SJSA1 (cell line): ENCODE measurements at regions not wholly inside any gene's neighbourhood (a gene's known extent, or its start where the extent isn't known, plus 50 kb on each side); places are given as distances from the start of the nearest gene placed in this dataset.

Source experiments
- DNase-seq, 2 experiments: peaks; one replicate each; pipeline ENCODE4 v3.0.0-alpha.2; 2015 to 2020; ENCODE audit warnings: low spot score in 2 of 2, low read depth in 1 of 2
- H3K27ac ChIP-seq: fragments of 250-450 bp; sonication (Bioruptor Pico); 2 replicates; pipeline ENCODE4 v1.5.1; 2020; ENCODE audit warnings: mild to moderate bottlenecking, moderate library complexity
- H3K27me3 ChIP-seq: fragments of 250-450 bp; sonication (Bioruptor Pico); replicated peaks from 2 replicates; pipeline ENCODE4 v1.5.1; 2020; ENCODE audit warnings: mild to moderate bottlenecking, moderate library complexity
- H3K36me3 ChIP-seq: fragments of 250-450 bp; sonication (Bioruptor Pico); 2 replicates; pipeline ENCODE4 v1.5.1; 2020; ENCODE audit warnings: mild to moderate bottlenecking
- H3K4me1 ChIP-seq: fragments of 250-450 bp; sonication (Bioruptor Pico); replicated peaks from 2 replicates; pipeline ENCODE4 v1.6.1; 2021; ENCODE audit warnings: mild to moderate bottlenecking
- H3K4me3 ChIP-seq: fragments of 250-450 bp; sonication (Bioruptor Pico); 2 replicates; pipeline ENCODE4 v1.5.1; 2020; ENCODE audit warnings: mild to moderate bottlenecking
- H3K9me3 ChIP-seq: fragments of 250-450 bp; sonication (Bioruptor Pico); replicated peaks from 2 replicates; pipeline ENCODE4 v1.5.1; 2020; ENCODE audit warnings: mild to moderate bottlenecking

- no peaks in the 10 kb centered on the region for H3K4me1 ChIP-seq
- no peak overlapping the region for H3K27ac ChIP-seq
- H3K4me3 ChIP-seq: no peak overlapping the region
- no peaks in the 10 kb centered on the region for H3K36me3 ChIP-seq
- H3K9me3 ChIP-seq: no peaks in the 10 kb centered on the region
- DNase-seq: no peak
- H3K27me3 ChIP-seq: no peaks in the 10 kb centered on the region
Observed at GRCh38 chr7:84447636-84448293, 253.2 kb upstream of the SEMA3A start.

GRCh38 chr7:84446991-84447480 is 252.4 kb upstream of the SEMA3A start:
- H3K27ac ChIP-seq: no peak overlapping the region
- H3K4me1 ChIP-seq: no peaks in the 10 kb centered on the region
- H3K4me3 ChIP-seq: no peak overlapping the region
- no peaks in the 10 kb centered on the region for H3K27me3 ChIP-seq
- H3K9me3 ChIP-seq: no peaks in the 10 kb centered on the region
- DNase-seq: no peak
- no peaks in the 10 kb centered on the region for H3K36me3 ChIP-seq

DNA sequence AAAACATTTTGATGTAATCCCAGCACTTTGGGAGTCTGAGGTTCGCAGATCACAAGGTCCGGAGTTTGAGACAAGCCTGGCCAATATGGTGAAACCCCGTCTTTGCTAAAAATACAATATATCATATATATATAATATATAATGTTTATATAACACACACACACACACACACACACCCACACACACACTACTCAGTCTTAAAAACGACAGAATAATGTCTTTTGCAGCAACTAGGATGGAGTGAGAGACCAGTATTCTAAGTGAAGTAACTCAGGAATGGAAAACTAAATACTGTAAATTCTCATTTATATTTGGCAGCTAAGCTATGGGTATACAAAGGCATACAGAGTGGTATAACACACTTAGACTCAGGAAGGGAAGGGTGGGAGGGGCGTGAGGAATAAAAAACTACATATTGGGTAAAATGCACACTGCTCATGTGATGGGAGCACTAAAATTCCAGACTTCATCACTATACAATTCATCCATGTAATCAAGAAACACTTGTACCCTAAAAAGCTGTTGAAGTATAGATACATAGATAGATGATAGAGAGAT is 231.2 kb upstream of the SEMA3A start:
- no peaks in the 10 kb centered on the region for H3K4me1 ChIP-seq
- H3K9me3 ChIP-seq: 0 out of 2 replicates have a peak, but pooled peaks cover 3% of the 10 kb centered on the region
- no peak overlapping the region for H3K27ac ChIP-seq
- no peaks in the 10 kb centered on the region for H3K27me3 ChIP-seq
- H3K36me3 ChIP-seq: no peaks in the 10 kb centered on the region
- no peak overlapping the region for H3K4me3 ChIP-seq
- DNase-seq: no peak

GRCh38 chr7:84422790-84423189 is 228.2 kb upstream of the SEMA3A start:
- no peak for DNase-seq
- no peak overlapping the region for H3K27ac ChIP-seq

DNA sequence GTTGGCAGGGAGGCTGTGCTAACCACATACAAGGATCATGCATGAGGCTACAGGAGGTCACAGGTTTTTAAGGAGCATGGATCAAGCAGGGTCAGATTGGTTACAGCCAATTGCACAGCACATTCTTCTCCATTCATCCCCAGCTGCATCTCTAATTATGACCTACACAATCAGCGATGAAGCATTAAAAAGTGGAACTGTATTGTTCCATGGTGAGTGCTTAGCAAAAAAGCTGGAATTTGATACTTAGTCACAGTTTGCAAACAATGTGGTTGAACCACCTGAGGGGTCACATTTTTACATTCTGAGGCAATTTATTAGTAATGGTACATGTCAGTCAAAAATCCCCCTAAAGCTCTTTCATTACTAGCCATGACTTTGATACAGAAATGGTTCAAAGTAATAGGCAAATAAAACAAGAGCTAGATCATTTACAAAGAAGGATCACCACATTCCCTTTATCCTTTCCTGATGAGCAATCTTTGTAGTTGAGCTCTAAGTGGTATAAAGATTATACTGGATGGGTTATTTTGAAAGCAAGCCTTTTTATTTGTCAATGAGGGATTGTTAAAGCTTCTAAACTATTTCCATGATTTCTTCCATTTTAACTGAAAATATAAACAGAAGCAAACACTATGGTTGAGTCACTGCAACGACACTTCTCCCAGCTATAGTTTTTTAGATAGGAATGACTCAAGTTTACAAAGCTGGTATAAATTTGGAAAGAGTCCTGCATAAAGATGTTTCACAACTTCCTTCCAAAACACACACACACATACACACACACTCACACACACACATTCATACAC is 217.8 kb upstream of the SEMA3A start:
- H3K9me3 ChIP-seq: no peaks in the 10 kb centered on the region
- H3K4me3 ChIP-seq: no peak overlapping the region
- DNase-seq: peak; percentile 56 to 96
- H3K27ac ChIP-seq: peak overlapping the region; percentile 93
- H3K4me1 ChIP-seq: peaks cover 30% of the 10 kb centered on the region
- no peaks in the 10 kb centered on the region for H3K36me3 ChIP-seq
- no peaks in the 10 kb centered on the region for H3K27me3 ChIP-seq

More at GRCh38 chr7:84422790-84423189, 228.2 kb upstream of the SEMA3A start:
- 0 out of 2 replicates have a peak, but pooled peaks cover 3% of the 10 kb centered on the region for H3K9me3 ChIP-seq
- H3K4me3 ChIP-seq: no peak overlapping the region
- no peaks in the 10 kb centered on the region for H3K36me3 ChIP-seq
- H3K4me1 ChIP-seq: no peaks in the 10 kb centered on the region
- no peaks in the 10 kb centered on the region for H3K27me3 ChIP-seq

DNA sequence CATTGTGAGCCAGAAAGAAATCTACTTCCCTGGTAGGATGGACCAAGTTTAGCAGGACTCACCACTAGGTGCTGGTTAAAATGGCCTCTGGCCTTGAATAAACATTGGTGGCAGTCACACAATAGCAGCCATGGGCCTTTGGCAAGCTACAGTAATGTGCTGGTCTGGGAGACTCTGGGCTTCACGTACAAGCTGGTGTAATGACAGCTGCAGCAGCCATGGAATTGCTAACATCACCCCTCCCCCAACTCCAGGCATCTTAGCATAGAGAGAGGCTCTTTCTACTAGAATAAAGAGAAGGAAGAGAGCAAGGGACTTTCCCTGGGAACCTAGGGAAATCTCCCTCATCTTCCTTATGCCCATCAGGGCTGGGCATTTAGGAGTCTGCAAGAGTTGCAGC is 205.1 kb upstream of the SEMA3A start:
- Histone ChIP-seq H3K27me3 (no peaks in the 10 kb centered on the region), H3K9me3 (0 out of 2 replicates have a peak, but pooled peaks cover 3% of the 10 kb centered on the region), H3K27ac (no peak overlapping the region), H3K4me1 (no peaks in the 10 kb centered on the region), H3K36me3 (no peaks in the 10 kb centered on the region), H3K4me3 (no peak overlapping the region)
- DNase-seq: no peak

- no peaks in the 10 kb centered on the region for H3K27me3 ChIP-seq
- H3K4me3 ChIP-seq: no peak overlapping the region
- H3K4me1 ChIP-seq: no peaks in the 10 kb centered on the region
- no peaks in the 10 kb centered on the region for H3K36me3 ChIP-seq
- DNase-seq: no peak
- H3K27ac ChIP-seq: no peak overlapping the region
- H3K9me3 ChIP-seq: no peaks in the 10 kb centered on the region
Observed at GRCh38 chr7:84394219-84394618, 199.6 kb upstream of the SEMA3A start.

DNA sequence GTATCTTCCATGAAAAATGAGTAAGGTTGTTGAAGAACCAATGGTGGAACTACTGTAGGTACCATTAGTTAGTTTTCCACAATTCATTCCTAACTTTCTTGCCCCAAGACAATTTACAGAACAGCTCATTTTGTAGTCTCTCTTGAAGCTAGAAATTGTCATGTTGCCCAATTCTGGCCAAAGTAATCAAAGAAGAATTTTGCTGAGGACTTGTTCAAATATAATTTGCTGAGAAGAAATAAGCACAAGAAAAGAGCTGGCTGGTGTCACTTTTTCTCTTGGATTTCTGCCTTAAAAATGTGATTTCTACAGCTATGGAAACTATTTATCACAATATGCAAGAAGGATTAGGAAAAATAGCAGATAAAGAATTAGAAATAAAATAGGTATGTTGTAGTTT is 199.2 kb upstream of the SEMA3A start:
- Histone ChIP-seq H3K4me3 (no peak overlapping the region), H3K27ac (no peak overlapping the region)
- no peak for DNase-seq

DNA sequence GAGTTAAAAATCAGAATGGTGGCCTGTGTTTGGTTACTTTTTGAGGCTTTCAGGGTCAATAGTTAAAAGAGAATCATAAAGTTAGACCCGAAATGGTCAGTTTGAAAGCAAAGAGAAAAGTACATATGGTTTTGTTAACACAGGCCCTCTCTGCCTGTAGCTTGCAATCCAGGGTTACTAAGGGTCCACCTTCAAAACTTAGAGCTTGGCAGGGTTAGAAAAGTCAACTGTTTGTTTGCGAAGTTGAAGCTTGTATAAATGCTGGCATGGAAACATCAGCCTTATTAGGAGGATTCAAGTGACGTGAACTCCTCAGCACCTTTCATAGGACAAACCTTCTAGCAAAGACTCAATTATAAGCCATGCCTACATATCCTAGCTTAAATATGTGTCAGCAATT is 196.3 kb upstream of the SEMA3A start:
- no peaks in the 10 kb centered on the region for H3K36me3 ChIP-seq
- no peaks in the 10 kb centered on the region for H3K9me3 ChIP-seq
- no peak for DNase-seq
- no peaks in the 10 kb centered on the region for H3K4me1 ChIP-seq
- no peak overlapping the region for H3K4me3 ChIP-seq
- no peaks in the 10 kb centered on the region for H3K27me3 ChIP-seq
- H3K27ac ChIP-seq: no peak overlapping the region

More for the DNA sequence above, 199.2 kb upstream of the SEMA3A start:
- no peaks in the 10 kb centered on the region for H3K36me3 ChIP-seq
- H3K9me3 ChIP-seq: no peaks in the 10 kb centered on the region
- no peaks in the 10 kb centered on the region for H3K27me3 ChIP-seq
- no peaks in the 10 kb centered on the region for H3K4me1 ChIP-seq

- Histone ChIP-seq H3K9me3 (no peaks in the 10 kb centered on the region), H3K27me3 (no peaks in the 10 kb centered on the region), H3K4me1 (no peaks in the 10 kb centered on the region), H3K27ac (no peak overlapping the region), H3K4me3 (no peak overlapping the region), H3K36me3 (no peaks in the 10 kb centered on the region)
- no peak for DNase-seq
Observed at GRCh38 chr7:84389242-84389641, 194.7 kb upstream of the SEMA3A start.

GRCh38 chr7:84387595-84387994 is 193.0 kb upstream of the SEMA3A start:
- Histone ChIP-seq H3K36me3 (no peaks in the 10 kb centered on the region), H3K4me1 (no peaks in the 10 kb centered on the region), H3K27ac (no peak overlapping the region), H3K9me3 (no peaks in the 10 kb centered on the region), H3K4me3 (no peak overlapping the region), H3K27me3 (no peaks in the 10 kb centered on the region)
- DNase-seq: no peak

DNA sequence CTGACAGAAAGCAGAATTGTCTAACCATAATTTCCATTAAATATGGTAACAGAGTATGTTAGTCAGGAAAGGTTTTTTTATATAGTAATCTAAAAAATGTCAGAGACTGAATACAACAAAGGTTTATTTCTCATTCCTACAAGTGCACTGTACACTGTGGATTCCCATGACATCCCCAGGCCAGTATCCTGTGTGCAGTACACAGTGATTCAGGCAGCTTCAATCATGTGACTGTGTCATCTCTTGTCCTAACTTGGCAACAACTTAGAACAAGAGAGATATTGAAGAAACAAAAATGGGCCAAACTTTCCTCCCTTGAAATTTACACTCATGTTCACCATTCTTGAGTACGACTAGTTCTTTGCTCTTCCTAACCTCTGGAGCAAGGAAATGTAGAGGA is 189.8 kb upstream of the SEMA3A start:
- Histone ChIP-seq H3K36me3 (no peaks in the 10 kb centered on the region), H3K9me3 (no peaks in the 10 kb centered on the region), H3K27me3 (no peaks in the 10 kb centered on the region), H3K4me1 (no peaks in the 10 kb centered on the region), H3K4me3 (no peak overlapping the region), H3K27ac (no peak overlapping the region)
- no peak for DNase-seq

- Histone ChIP-seq H3K9me3 (no peaks in the 10 kb centered on the region), H3K27ac (no peak overlapping the region), H3K4me3 (no peak overlapping the region), H3K36me3 (no peaks in the 10 kb centered on the region), H3K27me3 (no peaks in the 10 kb centered on the region), H3K4me1 (no peaks in the 10 kb centered on the region)
- DNase-seq: no peak
Observed at GRCh38 chr7:84379446-84379845, 184.9 kb upstream of the SEMA3A start.

DNA sequence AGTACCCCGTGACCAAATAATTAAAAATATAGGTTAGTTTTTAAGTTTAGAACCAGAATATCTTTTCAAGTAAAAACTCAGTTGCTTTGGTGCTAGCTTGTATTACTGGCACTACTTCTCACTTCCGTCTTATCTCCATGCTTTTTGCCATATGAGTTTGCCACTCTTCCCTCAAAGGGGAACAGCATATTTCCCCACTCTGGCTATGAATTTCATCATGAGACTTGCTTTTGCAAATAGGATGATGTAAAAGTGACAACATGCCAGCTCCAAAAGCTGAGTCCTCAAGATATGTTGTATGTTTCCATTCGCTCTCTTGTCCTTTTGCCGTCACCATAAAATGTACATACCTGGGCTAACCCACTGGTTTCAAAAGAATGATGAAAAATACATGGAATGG is 178.1 kb upstream of the SEMA3A start:
- no peak for DNase-seq
- Histone ChIP-seq H3K27me3 (no peaks in the 10 kb centered on the region), H3K9me3 (no peaks in the 10 kb centered on the region), H3K4me1 (peaks cover 15% of the 10 kb centered on the region), H3K27ac (peak overlapping the region; percentile 84; the same call in 1 of the 2 replicates), H3K4me3 (no peak overlapping the region), H3K36me3 (no peaks in the 10 kb centered on the region)
